ENCODE measurements at regions not wholly inside any gene's neighbourhood (a gene's known extent, or its start where the extent isn't known, plus 50 kb on each side); places are given as distances from the start of the nearest gene placed in this dataset.

GRCh38 chr12:83919081-83919480 is 993.5 kb downstream of the SLC6A15 start:
- Histone ChIP-seq H3K9ac (ENCODE audit: low read depth, low read length) (no peak overlapping the region), H2BK15ac (ENCODE audit: low read depth, low read length) (no peak overlapping the region), H2AFZ (replicated peaks; ENCODE audit: low read length, poor library complexity) (no peak overlapping the region), H2BK5ac (ENCODE audit: low read depth, low read length, poor library complexity, severe bottlenecking) (no peak overlapping the region), H3K4me2 (ENCODE audit: low read depth, low read length) (no peak overlapping the region), H3K4me1 (ENCODE audit: control insufficient read depth, insufficient read depth, low read length) (no peaks in the 10 kb centered on the region), H3K27me3 (ENCODE audit: control insufficient read depth, insufficient read depth, low read length) (no peaks in the 10 kb centered on the region), H2BK20ac (ENCODE audit: low read depth, low read length) (no peak overlapping the region), H3K56ac (ENCODE audit: extremely low read depth, insufficient read depth, low read length) (no peak overlapping the region), H2BK120ac (ENCODE audit: low read depth, low read length) (no peak overlapping the region), H3K79me1 (ENCODE audit: low read depth in 1 of 2, low read length in 2 of 2) (no peaks in the 10 kb centered on the region), H4K8ac (ENCODE audit: low read depth in 2 of 2, low read length in 2 of 2) (no peak overlapping the region), H3K4ac (ENCODE audit: low read depth, low read length) (no peak overlapping the region), H4K5ac (ENCODE audit: low read depth, low read length) (no peak overlapping the region), H3K23ac (ENCODE audit: low read depth, low read length) (no peak overlapping the region), H2AK5ac (ENCODE audit: low read depth, low read length) (no peak overlapping the region), H3K4me3 (ENCODE audit: insufficient read depth, low read depth, low read length) (no peak overlapping the region), H3K18ac (ENCODE audit: low read depth, low read length) (no peak overlapping the region), H2AK9ac (replicated peaks; ENCODE audit: low read depth, low read length, poor library complexity) (no peak overlapping the region), H3K9me1 (ENCODE audit: insufficient read depth, low read length) (no peaks in the 10 kb centered on the region), H3K36me3 (ENCODE audit: control insufficient read depth, insufficient read depth, low read length) (no peaks in the 10 kb centered on the region), H4K20me1 (ENCODE audit: insufficient read depth, low read length) (no peaks in the 10 kb centered on the region), H3K27ac (ENCODE audit: insufficient read depth, low read length) (no peak overlapping the region), H4K91ac (ENCODE audit: insufficient read depth, low read depth, low read length) (no peak overlapping the region), H3K9me3 (ENCODE audit: control insufficient read depth, insufficient read depth, low read length) (no peaks in the 10 kb centered on the region), H3K14ac (replicated peaks; ENCODE audit: low read depth, low read length) (no peak overlapping the region)
- intact Hi-C loops (cut with micrococcal nuclease) (no loop called here), dilution Hi-C loops (cut with HindIII; ENCODE audit: low sequenced_read_pairs, unreplicated experiment) (no loop called here), in situ Hi-C loops (cut with MboI; ENCODE audit: low sequenced_read_pairs) (no loop called here)
- DNase-seq (no peak), ATAC-seq (ENCODE audit: low read depth) (no peak)
- no CpG with 5 or more reads among the region's 3 CpGs for WGBS, 2 experiments (ENCODE audit: extremely low coverage in 2 of 2, insufficient read length in 1 of 2)
- POLR2A ChIA-PET (ENCODE audit: unreplicated experiment): no interaction called here
- no TSS peak for BruUV-seq (replicated peaks)
- no peak for TF ChIP-seq MAZ (IDR thresholded peaks at IDR 0.05; ENCODE audit: borderline replicate concordance, low read depth, low read length)
- TF ChIP-seq RFX5 (IDR thresholded peaks at IDR 0.05; ENCODE audit: low read depth, low read length): no peak
- TF ChIP-seq RAD21 (IDR thresholded peaks at IDR 0.05; ENCODE audit: low read length): no peak
- TF ChIP-seq SMC3 (IDR thresholded peaks at IDR 0.05; ENCODE audit: low read depth, low read length): no peak
- no peak for TF ChIP-seq CTCF (conservative IDR thresholded peaks at IDR 0.05; ENCODE audit: low read depth, low read length)
- no peak for TF ChIP-seq POLR2A (IDR thresholded peaks at IDR 0.05; ENCODE audit: low read depth, low read length)
- no peak for TF ChIP-seq FOS (IDR thresholded peaks at IDR 0.05; ENCODE audit: low read depth, low read length)
- no peak for TF ChIP-seq RCOR1 (IDR thresholded peaks at IDR 0.05; ENCODE audit: insufficient replicate concordance, low read length)
- TF ChIP-seq USF2 (IDR thresholded peaks at IDR 0.05; ENCODE audit: low read depth, low read length): no peak
- CTCF ChIA-PET: no interaction called here

All from IMR-90 (cell line).